Natural killer cell (primary cell): ENCODE measurements at regions not wholly inside any gene's neighbourhood (a gene's known extent, or its start where the extent isn't known, plus 50 kb on each side); places are given as distances from the start of the nearest gene placed in this dataset.

Experiments
- ATAC-seq, 3 donors: fragments of 150-1000 bp in 2 of 3; fragments of 200-7000 bp in 1 of 3; cut with Tn5 transposase; 1 replicate in 1 of 3; 2 replicates in 2 of 3; pipeline ENCODE4 v1.10.0; 2021; ENCODE audit warnings: mild to moderate bottlenecking in 2 of 3, moderate library complexity in 2 of 3
- DNase-seq, 2 donors: peaks; one replicate each; pipeline versions ENCODE4 v3.0.0 to v3.0.0-alpha.2; 2013 to 2021; ENCODE audit warnings: mixed read lengths in 1 of 2
- H3K27ac ChIP-seq: one replicate; pipeline ENCODE4 v1.5.1; 2013; ENCODE audit warnings: mild to moderate bottlenecking, low read length
- H3K27me3 ChIP-seq: one replicate; pipeline ENCODE4 v1.6.1; 2013; ENCODE audit warnings: low read length; ENCODE audit not compliant: control insufficient read depth, insufficient read depth
- H3K36me3 ChIP-seq: one replicate; pipeline ENCODE4 v1.6.1; 2013; ENCODE audit warnings: low read length; ENCODE audit not compliant: control insufficient read depth, insufficient read depth
- H3K4me1 ChIP-seq: one replicate; pipeline ENCODE4 v1.6.1; 2013; ENCODE audit warnings: low read length; ENCODE audit not compliant: control insufficient read depth, insufficient read depth
- H3K4me3 ChIP-seq: one replicate; pipeline ENCODE4 v1.5.1; 2013; ENCODE audit warnings: low read length
- H3K9me3 ChIP-seq: one replicate; pipeline ENCODE4 v1.6.1; 2013; ENCODE audit warnings: low read length; ENCODE audit not compliant: control insufficient read depth, insufficient read depth
- H3K27ac Mint-ChIP-seq, 2 donors: one replicate each; pipeline ENCODE4 v1.8.0; 2022; ENCODE audit warnings: mild to moderate bottlenecking in 2 of 2, mixed read lengths in 2 of 2, moderate library complexity in 1 of 2
- H3K27me3 Mint-ChIP-seq, 2 donors: one replicate each; pipeline ENCODE4 v1.8.0; 2022; ENCODE audit warnings: low read depth in 2 of 2, mixed read lengths in 2 of 2
- H3K36me3 Mint-ChIP-seq: one replicate; pipeline ENCODE4 v1.8.0; 2022; ENCODE audit warnings: mixed read lengths
- H3K4me1 Mint-ChIP-seq, 2 donors: one replicate each; pipeline ENCODE4 v1.8.0; 2022; ENCODE audit warnings: mixed read lengths in 2 of 2
- H3K4me3 Mint-ChIP-seq: one replicate; pipeline ENCODE4 v1.8.0; 2022; ENCODE audit warnings: mild to moderate bottlenecking, moderate library complexity, mixed read lengths
- H3K9me3 Mint-ChIP-seq, 2 donors: one replicate each; pipeline ENCODE4 v1.8.0; 2022; ENCODE audit warnings: mixed read lengths in 2 of 2
- WGBS: methylation state at CpG from one replicate; pipeline ENCODE4 v1.1.7; 2013; ENCODE audit warnings: missing lambda C conversion rate; ENCODE audit not compliant: insufficient coverage; 5-methylcytosine and 5-hydroxymethylcytosine counted together
- intact Hi-C: fragments of 100-400 bp; cut with micrococcal nuclease; formaldehyde crosslinking; loops from one replicate; pipeline ENCODE4 v1.14.2; 2022
- TF ChIP-seq, protein P1 (sequence below): fragments of 200-600 bp; IDR thresholded peaks from one replicate; pipeline ENCODE4 v1.8.0; 2022; ENCODE audit warnings: antibody characterized with exemption

DNA sequence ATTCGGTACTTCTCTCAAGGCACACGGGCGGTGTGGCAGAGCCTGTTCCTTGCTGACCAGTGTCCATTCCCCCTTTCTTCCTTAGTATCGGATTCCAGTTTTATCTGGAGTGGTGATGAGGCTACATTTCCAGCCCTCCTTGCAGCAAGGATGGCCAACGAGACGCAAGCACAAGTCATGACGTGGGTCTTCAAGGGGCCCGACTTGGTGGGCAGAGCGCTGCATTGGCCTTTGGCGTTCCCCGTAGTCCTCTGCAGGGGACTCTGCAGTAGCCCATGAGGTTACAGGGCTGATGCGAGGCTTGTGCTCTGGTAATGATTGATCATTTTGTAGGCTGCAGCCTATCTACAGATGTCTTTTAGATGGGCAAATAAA lies 194.5 kb downstream of the OPA1 start:
- intact Hi-C loops = no loop called here

DNA sequence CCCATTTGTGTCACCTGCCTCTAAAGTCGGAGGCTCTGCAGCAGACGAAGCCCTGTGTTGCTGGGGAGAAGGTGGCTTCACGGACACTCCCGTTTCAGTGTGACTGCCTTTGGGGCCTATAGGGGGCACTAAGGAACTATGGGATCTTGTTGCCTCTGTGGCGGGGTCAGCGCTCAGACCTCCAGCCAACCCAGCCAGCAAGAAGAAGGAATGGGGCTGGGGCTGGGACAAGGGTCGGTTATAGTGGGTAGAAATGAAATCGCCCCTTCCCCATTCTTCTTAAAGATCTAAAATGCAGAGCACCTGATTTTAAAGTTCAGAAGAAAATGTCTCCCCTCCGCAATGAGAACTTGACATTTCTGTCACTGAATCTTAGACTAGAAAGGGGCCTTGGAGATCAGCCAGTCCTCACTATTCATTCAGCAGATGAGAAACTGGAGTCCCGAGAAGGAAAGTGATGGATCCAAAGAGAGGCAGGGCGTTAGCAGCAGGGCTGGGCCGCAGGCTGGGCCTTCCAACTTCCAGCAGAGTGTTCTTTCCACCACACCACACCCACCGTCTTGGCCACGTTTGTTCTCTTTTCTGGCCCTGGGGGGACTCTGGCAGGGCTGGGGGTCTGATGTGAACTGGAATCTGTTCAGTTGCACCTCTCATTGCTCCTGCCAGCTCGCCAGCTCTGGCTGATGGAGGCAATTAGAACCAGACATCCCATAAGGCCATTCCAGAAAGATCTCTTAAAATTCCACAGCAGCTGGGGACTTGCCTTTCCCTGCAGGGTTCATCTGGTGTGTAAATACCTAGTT lies 195.4 kb downstream of the OPA1 start:
- H3K27ac ChIP-seq = no peak overlapping the region
- DNase-seq = peak in 1 of 2 donors; percentile 22
- no peaks in the 10 kb centered on the region for H3K36me3 ChIP-seq
- no peaks in the 10 kb centered on the region for H3K27me3 ChIP-seq
- TF ChIP-seq, protein P1, sequence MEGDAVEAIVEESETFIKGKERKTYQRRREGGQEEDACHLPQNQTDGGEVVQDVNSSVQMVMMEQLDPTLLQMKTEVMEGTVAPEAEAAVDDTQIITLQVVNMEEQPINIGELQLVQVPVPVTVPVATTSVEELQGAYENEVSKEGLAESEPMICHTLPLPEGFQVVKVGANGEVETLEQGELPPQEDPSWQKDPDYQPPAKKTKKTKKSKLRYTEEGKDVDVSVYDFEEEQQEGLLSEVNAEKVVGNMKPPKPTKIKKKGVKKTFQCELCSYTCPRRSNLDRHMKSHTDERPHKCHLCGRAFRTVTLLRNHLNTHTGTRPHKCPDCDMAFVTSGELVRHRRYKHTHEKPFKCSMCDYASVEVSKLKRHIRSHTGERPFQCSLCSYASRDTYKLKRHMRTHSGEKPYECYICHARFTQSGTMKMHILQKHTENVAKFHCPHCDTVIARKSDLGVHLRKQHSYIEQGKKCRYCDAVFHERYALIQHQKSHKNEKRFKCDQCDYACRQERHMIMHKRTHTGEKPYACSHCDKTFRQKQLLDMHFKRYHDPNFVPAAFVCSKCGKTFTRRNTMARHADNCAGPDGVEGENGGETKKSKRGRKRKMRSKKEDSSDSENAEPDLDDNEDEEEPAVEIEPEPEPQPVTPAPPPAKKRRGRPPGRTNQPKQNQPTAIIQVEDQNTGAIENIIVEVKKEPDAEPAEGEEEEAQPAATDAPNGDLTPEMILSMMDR = no peak
- Mint-ChIP-seq H3K4me3 (no peak overlapping the region), H3K27ac (no peak overlapping the region), H3K27me3 (peaks cover 18 to 26% of the 10 kb centered on the region in 2 donors), H3K36me3 (no peaks in the 10 kb centered on the region), H3K9me3 (no peaks in the 10 kb centered on the region), H3K4me1 (no peaks in the 10 kb centered on the region)
- ATAC-seq = peak in 1 of 3 donors; percentile 42
- intact Hi-C loops = no loop called here
- H3K4me3 ChIP-seq = no peak overlapping the region
- 46% methylated on average over 13 of the region's 15 CpGs for WGBS
- no peaks in the 10 kb centered on the region for H3K9me3 ChIP-seq
- H3K4me1 ChIP-seq = no peaks in the 10 kb centered on the region

More for the DNA sequence above, 194.5 kb downstream of the OPA1 start:
- Histone ChIP-seq H3K4me3 (no peak overlapping the region), H3K27me3 (no peaks in the 10 kb centered on the region), H3K36me3 (no peaks in the 10 kb centered on the region), H3K4me1 (no peaks in the 10 kb centered on the region), H3K9me3 (no peaks in the 10 kb centered on the region), H3K27ac (no peak overlapping the region)
- TF ChIP-seq, protein P1 = no peak
- Mint-ChIP-seq H3K27me3 (peaks cover 18 to 32% of the 10 kb centered on the region in 2 donors), H3K9me3 (no peaks in the 10 kb centered on the region), H3K4me1 (no peaks in the 10 kb centered on the region), H3K4me3 (no peak overlapping the region), H3K27ac (no peak overlapping the region), H3K36me3 (no peaks in the 10 kb centered on the region)
- 95% methylated on average over 12 of the region's 12 CpGs for WGBS
- ATAC-seq (no peak), DNase-seq (no peak)

DNA sequence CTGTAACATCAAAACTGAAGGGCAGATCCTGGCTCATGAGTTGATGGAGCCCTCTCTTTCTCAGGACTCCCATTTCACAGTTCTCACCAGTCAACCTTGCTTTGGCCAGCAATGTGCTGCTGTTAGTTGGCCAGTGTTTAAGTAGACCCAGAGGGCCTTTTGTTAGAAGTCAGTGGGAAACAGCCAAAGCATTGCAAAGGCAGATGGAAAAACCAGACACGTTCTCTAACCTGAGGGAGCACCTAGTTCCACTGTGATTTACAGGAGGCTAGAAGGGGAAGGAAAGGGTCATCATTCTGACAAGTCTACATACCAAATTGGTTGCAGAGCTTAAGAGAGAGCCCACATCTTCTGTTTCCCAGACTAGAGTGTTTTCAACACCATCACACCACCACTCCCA lies 196.4 kb downstream of the OPA1 start:
- no peaks in the 10 kb centered on the region for H3K36me3 Mint-ChIP-seq
- H3K27ac Mint-ChIP-seq = no peak overlapping the region
- H3K27me3 Mint-ChIP-seq = peaks cover 18 to 34% of the 10 kb centered on the region in 2 donors
- Histone ChIP-seq H3K36me3 (no peaks in the 10 kb centered on the region), H3K27ac (no peak overlapping the region), H3K27me3 (no peaks in the 10 kb centered on the region), H3K4me3 (no peak overlapping the region), H3K9me3 (no peaks in the 10 kb centered on the region), H3K4me1 (no peaks in the 10 kb centered on the region)
- WGBS = 100% methylated on average over 1 of the region's 1 CpG
- H3K9me3 Mint-ChIP-seq = no peaks in the 10 kb centered on the region
- no peak overlapping the region for H3K4me3 Mint-ChIP-seq
- DNase-seq (no peak), ATAC-seq (no peak)
- intact Hi-C loops = no loop called here
- no peaks in the 10 kb centered on the region for H3K4me1 Mint-ChIP-seq
- TF ChIP-seq, protein P1 = no peak
